Esophagus squamous epithelium (tissue), 4 donors: ENCODE measurements at regions not wholly inside any gene's neighbourhood (a gene's known extent, or its start where the extent isn't known, plus 50 kb on each side); places are given as distances from the start of the nearest gene placed in this dataset.

ENCODE experiments used
- POLR2A ChIP-seq, 4 donors: fragments of 450-650 bp; IDR thresholded peaks; one replicate each; pipeline ENCODE4 v1.6.1; 2017; ENCODE audit warnings: antibody characterized with exemption in 4 of 4, mild to moderate bottlenecking in 4 of 4, moderate library complexity in 3 of 4
- TF ChIP-seq, protein P1 (sequence below), 6 experiments: fragments of 450-650 bp in 4 of 6; fragments of 200-600 bp in 2 of 6; sonication (generic) in 2 of 6; IDR thresholded peaks; one replicate each; pipeline ENCODE4 v1.5.1; 2016 to 2019; ENCODE audit warnings: antibody characterized with exemption in 6 of 6, mild to moderate bottlenecking in 4 of 6, moderate library complexity in 4 of 6

DNA sequence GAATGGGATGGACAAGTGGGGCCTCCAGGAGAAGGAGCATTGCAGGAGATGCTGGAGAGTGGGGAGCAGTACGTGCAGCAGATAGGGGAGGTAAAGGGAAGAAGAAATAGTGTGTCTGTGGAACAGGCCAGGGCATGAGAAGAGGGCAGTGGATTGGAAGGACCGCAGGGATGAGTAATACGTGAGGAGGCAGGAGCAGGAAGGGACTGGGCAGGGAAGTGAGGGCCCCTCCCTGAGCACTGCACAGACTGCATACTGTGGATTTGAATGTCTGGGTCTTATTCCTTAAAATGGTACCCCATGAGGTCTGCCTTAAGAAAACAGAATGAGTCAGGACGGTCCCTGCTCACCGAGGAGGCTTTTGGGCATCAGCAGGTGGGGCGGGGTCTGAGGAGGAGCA is 210.0 kb upstream of the NDN start:
- TF ChIP-seq, protein P1, sequence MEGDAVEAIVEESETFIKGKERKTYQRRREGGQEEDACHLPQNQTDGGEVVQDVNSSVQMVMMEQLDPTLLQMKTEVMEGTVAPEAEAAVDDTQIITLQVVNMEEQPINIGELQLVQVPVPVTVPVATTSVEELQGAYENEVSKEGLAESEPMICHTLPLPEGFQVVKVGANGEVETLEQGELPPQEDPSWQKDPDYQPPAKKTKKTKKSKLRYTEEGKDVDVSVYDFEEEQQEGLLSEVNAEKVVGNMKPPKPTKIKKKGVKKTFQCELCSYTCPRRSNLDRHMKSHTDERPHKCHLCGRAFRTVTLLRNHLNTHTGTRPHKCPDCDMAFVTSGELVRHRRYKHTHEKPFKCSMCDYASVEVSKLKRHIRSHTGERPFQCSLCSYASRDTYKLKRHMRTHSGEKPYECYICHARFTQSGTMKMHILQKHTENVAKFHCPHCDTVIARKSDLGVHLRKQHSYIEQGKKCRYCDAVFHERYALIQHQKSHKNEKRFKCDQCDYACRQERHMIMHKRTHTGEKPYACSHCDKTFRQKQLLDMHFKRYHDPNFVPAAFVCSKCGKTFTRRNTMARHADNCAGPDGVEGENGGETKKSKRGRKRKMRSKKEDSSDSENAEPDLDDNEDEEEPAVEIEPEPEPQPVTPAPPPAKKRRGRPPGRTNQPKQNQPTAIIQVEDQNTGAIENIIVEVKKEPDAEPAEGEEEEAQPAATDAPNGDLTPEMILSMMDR (IDR thresholded peaks at IDR 0.05), result no peak
- no peak for TF ChIP-seq POLR2A (IDR thresholded peaks at IDR 0.05)
